ENCODE measurements at regions not wholly inside any gene's neighbourhood (a gene's known extent, or its start where the extent isn't known, plus 50 kb on each side); places are given as distances from the start of the nearest gene placed in this dataset.
A peak's percentile ranks its signal among the peaks of the same experiment; 100 is the strongest.

DNA sequence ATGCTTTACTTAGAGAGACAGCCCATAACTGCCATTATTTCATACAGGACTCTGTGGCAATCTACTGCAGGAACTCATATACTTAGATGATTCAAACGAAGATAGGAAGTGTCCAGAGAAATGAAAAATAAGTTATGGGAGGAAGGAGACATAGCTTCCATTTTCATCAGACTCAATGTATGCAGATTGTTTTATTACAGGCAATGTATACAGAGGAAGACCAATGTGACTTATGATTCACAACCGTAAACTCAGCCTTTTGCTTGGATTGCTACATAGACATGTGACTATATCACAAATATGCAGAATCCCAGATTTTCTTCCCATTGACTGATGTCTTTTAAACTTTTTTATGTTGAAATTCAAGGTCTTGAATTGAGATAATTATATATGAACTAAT is 793.4 kb downstream of the SATB2 start:
- Mint-ChIP-seq H3K27me3 (ENCODE audit: low read depth) (peaks cover 14% of the 10 kb centered on the region), H3K4me1 (ENCODE audit: low read depth) (no peaks in the 10 kb centered on the region), H3K27ac (ENCODE audit: unreplicated experiment) (no peak overlapping the region), H3K36me3 (ENCODE audit: low read depth) (no peaks in the 10 kb centered on the region), H3K9me3 (ENCODE audit: low read depth) (no peaks in the 10 kb centered on the region), H3K4me3 (ENCODE audit: unreplicated experiment) (no peak overlapping the region)
- no peak for DNase-seq (ENCODE audit: low spot score)
- TF ChIP-seq, protein P1, sequence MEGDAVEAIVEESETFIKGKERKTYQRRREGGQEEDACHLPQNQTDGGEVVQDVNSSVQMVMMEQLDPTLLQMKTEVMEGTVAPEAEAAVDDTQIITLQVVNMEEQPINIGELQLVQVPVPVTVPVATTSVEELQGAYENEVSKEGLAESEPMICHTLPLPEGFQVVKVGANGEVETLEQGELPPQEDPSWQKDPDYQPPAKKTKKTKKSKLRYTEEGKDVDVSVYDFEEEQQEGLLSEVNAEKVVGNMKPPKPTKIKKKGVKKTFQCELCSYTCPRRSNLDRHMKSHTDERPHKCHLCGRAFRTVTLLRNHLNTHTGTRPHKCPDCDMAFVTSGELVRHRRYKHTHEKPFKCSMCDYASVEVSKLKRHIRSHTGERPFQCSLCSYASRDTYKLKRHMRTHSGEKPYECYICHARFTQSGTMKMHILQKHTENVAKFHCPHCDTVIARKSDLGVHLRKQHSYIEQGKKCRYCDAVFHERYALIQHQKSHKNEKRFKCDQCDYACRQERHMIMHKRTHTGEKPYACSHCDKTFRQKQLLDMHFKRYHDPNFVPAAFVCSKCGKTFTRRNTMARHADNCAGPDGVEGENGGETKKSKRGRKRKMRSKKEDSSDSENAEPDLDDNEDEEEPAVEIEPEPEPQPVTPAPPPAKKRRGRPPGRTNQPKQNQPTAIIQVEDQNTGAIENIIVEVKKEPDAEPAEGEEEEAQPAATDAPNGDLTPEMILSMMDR (IDR thresholded peaks at IDR 0.05), result no peak

DNA sequence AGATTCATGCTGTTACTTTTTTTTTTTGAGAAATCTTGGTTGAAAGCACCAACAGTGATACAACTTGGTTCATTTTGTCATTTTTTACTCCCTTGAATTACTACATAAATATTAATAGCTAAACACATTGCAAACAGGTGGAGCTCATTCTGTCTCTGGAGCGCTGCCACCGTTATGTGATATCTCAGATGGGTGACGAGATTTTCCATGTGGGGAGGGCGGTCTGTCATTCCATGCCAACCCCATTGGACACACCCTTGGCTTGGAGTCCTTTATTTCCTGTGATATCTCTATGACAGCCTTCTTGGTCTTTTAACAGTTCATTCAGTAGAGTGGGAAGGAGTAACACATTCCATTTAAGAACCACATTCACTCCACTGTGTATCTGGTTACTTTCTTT is 794.8 kb downstream of the SATB2 start:
- no peaks in the 10 kb centered on the region for H3K36me3 Mint-ChIP-seq (ENCODE audit: low read depth)
- H3K27ac Mint-ChIP-seq (ENCODE audit: unreplicated experiment), result no peak overlapping the region
- TF ChIP-seq, protein P1 (IDR thresholded peaks at IDR 0.05), result no peak
- peaks cover 11% of the 10 kb centered on the region for H3K27me3 Mint-ChIP-seq (ENCODE audit: low read depth)
- DNase-seq (ENCODE audit: low spot score), result no peak
- no peaks in the 10 kb centered on the region for H3K4me1 Mint-ChIP-seq (ENCODE audit: low read depth)
- H3K4me3 Mint-ChIP-seq (ENCODE audit: unreplicated experiment), result no peak overlapping the region
- H3K9me3 Mint-ChIP-seq (ENCODE audit: low read depth), result no peaks in the 10 kb centered on the region

DNA sequence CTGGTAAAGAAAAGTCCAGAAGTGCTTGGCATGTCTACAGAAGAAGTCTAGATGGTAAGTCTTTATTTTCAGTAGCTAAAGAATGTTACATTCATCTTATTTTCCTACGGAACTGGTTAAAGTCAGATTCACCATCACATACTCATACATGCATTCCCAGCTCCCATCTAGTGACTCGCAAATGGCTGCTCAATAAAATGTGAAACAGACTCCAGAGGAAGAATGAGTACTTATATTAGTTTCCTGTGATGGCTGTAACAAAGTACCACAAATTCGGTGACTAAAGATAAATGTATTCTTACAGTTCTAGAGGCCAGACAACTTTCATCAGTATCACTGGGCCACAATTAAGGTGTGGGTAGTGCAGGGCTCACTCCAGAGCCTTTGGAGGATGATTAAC is 797.2 kb downstream of the SATB2 start:
- Mint-ChIP-seq H3K9me3 (ENCODE audit: low read depth) (no peaks in the 10 kb centered on the region), H3K4me1 (ENCODE audit: low read depth) (no peaks in the 10 kb centered on the region), H3K27me3 (ENCODE audit: low read depth) (peaks cover 6% of the 10 kb centered on the region), H3K4me3 (ENCODE audit: unreplicated experiment) (no peak overlapping the region), H3K27ac (ENCODE audit: unreplicated experiment) (no peak overlapping the region), H3K36me3 (ENCODE audit: low read depth) (no peaks in the 10 kb centered on the region)
- TF ChIP-seq, protein P1 (IDR thresholded peaks at IDR 0.05), result no peak
- no peak for DNase-seq (ENCODE audit: low spot score)

DNA sequence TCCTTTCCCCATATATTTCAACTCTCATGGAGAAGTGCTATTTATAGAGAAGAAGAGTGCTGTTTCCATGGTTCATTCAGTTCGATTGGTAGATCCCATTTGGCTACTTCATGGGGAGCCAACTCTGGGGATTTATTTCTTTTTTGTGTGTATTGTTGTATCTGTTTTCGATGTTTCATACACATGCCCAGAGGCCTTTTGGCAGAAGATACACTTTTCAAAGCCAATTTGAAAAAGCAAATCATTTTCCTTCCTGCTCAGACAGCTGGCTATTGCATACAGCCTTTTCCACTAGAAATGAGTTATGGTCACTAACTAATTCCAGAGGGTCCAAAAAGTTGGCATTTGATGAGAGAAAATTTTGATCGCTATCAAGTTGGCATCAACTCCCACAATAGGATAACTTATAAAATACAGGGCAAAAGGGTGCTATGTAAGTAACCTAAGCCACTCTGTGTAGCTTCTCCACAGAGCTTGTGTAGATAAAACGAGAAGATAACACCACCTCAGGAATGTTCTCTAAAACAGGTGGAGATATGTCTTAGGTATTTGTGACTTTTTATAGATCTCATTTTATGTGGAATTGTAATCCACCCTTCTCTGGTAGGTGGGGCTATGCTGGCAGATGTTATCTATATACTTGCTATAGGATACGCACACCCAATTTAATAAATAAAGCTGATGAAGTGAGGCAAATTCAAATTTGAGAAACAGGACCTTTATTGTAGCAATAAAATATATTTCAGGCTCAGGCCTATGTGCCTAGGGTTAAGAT is 798.5 kb downstream of the SATB2 start:
- Mint-ChIP-seq H3K9me3 (ENCODE audit: low read depth) (no peaks in the 10 kb centered on the region), H3K4me3 (ENCODE audit: unreplicated experiment) (no peak overlapping the region), H3K36me3 (ENCODE audit: low read depth) (no peaks in the 10 kb centered on the region), H3K27me3 (ENCODE audit: low read depth) (peaks cover 8% of the 10 kb centered on the region), H3K27ac (ENCODE audit: unreplicated experiment) (no peak overlapping the region), H3K4me1 (ENCODE audit: low read depth) (no peaks in the 10 kb centered on the region)
- DNase-seq (ENCODE audit: low spot score), result no peak
- TF ChIP-seq, protein P1 (IDR thresholded peaks at IDR 0.05), result no peak

DNA sequence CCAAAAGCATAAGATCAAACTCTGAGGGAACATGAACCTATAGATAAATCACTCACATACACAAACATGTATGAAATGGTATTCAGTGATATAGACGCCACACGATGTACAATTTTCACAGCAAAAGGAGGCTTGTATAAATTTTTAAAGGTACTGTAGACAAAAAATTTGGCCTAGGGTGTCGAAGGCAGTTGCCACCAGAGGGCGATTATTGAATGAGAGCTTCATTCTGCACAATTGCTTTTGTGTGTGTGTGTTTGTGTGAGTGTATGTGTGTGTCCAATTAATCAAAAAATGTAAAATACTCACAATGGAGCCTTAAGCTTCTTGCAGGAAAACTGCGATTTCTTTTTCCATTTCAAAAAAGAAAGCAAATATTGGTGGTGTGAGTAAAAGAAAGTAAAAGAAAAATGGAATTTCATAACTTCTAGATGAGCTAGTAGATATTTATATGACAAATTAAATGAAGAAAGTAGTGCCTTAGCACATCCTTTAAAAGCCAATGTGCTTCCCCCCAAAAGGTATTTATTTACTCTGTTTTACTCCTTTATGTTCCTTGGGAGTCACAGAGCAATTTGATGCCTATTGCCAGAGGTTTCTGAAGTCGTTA is 800.1 kb downstream of the SATB2 start:
- TF ChIP-seq, protein P1 (IDR thresholded peaks at IDR 0.05), result peak; percentile 83
- Mint-ChIP-seq H3K9me3 (ENCODE audit: low read depth) (no peaks in the 10 kb centered on the region), H3K27ac (ENCODE audit: unreplicated experiment) (no peak overlapping the region), H3K4me1 (ENCODE audit: low read depth) (no peaks in the 10 kb centered on the region), H3K4me3 (ENCODE audit: unreplicated experiment) (no peak overlapping the region), H3K36me3 (ENCODE audit: low read depth) (no peaks in the 10 kb centered on the region), H3K27me3 (ENCODE audit: low read depth) (peaks cover 14% of the 10 kb centered on the region)
- no peak for DNase-seq (ENCODE audit: low spot score)

Data from chondrocyte (in vitro differentiated cells).